GM19395 (cell line): ENCODE measurements at regions not wholly inside any gene's neighbourhood (a gene's known extent, or its start where the extent isn't known, plus 50 kb on each side); places are given as distances from the start of the nearest gene placed in this dataset.

Experiments
- ATAC-seq: cut with Tn5 transposase; IDR thresholded peaks from one replicate; pipeline ENCODE4 v1.9.1; 2021; ENCODE audit warnings: mild to moderate bottlenecking, moderate library complexity; ENCODE audit not compliant: unreplicated experiment

GRCh38 chr9:16960084-16960483, 89.6 kb upstream of the BNC2 start:
- no peak for ATAC-seq

DNA sequence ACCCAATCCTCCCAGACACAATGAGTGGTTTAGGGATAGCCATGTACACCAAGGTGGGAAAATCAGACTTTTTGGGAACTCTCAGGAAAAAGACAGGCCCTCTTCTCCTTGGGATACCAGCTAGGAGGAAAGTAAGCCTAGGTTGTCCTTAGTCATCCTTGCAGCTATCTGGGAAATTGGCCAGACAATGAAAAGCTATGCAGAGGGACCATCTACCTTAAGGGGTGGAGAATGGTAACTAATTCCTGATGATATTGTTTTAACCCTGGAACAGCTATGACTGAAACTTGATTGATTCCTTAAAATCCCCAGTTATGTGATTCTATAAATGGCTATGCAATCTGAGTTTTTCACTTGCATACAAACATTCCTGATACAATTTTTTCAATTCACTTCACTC, 88.9 kb upstream of the BNC2 start:
- ATAC-seq, result no peak

DNA sequence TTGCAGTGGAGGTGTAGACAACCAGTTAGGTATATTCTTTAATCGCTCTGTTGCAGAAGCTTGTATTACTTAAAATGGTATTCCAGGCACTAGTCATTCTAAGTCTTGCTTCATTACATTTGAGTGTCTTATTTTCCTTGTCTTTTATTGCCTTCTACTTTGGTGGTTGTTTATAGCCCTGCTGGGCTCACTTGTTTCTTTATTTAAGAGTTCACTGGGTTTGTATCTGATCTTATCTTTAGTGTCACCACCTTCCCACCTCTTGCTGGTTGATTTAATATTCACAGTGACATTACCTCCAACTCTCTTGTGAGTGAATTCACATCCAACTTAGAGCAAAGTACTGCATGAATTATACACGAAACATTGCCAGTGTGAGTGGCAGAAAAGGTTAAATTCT, 83.6 kb upstream of the BNC2 start:
- no peak for ATAC-seq

DNA sequence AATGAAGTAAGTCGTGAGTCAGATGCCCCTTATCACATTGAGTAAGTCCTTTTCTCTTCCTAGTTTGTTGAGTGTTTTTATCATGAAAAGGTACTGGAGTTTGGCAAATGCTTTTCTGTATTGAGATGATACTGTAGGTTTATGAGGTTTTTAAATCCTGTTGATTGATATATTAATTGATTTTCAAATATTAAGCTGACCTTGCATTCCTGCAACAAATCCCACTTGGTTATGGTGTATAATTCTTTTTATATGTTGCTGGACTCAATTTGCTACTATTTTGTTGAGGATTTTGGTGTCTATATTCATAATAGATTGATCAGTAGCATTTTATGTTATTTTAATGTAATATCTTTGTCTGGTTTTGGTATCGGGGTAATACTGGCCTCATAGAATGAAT, 81.0 kb upstream of the BNC2 start:
- ATAC-seq, result no peak

DNA sequence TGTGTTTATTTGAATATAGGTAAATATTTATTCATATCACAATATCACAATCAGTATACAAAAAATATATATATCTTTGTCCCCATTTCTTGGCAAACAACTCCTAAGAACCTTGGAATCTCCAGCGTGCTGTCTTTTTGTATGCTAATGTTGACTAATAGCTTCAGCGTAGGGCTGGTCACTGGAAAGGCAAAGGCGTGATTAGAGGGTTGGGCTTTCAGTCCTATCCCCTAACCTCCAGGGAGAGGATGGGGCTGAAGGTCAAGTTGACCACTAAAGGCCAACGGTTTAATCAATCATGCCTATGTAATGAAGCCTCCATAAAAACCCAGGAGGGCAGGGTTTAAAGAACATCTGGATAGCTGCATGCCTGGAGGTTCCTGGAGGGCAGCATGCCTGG, 79.6 kb upstream of the BNC2 start:
- no peak for ATAC-seq

DNA sequence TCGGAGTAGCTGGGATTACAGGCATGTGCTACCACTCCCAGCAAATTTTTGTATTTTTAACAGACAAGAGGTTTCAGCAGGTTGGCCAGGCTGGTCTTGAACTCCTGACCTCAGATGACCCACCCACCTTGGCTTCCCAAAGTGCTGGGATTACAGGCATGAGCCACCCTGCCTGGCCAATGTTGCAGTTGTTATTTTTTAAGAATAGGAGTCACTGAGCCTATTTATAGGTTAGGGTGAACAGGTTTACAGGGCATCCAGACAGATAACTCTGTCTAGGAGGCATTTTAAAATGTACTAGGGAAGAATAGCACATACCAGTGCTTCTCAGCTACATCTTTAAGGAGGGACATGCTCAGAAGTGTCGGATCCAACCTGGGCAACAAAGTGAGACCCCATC, 60.1 kb upstream of the BNC2 start:
- ATAC-seq, result no peak

GRCh38 chr9:16928179-16928945, 57.9 kb upstream of the BNC2 start:
- no peak for ATAC-seq

DNA sequence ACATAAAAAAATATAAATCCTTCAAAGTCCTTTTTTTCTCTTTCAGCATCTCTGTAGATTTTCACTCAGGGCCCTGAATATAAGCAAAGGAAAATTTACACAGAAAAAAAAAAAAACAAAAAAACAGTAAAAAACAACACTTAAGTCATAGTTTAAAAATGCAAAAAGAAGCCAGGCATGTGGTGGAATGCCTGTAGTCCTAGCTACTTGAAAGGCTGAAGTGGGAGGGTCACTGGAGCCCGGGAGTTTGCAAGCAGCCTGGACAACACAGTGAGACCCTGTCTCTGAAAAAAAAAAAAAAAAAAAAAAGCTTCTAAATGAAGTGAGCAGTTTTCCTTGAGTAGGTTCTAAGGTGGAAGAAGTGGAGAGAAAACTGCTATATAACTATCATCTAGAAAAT, 55.0 kb upstream of the BNC2 start:
- no peak for ATAC-seq

DNA sequence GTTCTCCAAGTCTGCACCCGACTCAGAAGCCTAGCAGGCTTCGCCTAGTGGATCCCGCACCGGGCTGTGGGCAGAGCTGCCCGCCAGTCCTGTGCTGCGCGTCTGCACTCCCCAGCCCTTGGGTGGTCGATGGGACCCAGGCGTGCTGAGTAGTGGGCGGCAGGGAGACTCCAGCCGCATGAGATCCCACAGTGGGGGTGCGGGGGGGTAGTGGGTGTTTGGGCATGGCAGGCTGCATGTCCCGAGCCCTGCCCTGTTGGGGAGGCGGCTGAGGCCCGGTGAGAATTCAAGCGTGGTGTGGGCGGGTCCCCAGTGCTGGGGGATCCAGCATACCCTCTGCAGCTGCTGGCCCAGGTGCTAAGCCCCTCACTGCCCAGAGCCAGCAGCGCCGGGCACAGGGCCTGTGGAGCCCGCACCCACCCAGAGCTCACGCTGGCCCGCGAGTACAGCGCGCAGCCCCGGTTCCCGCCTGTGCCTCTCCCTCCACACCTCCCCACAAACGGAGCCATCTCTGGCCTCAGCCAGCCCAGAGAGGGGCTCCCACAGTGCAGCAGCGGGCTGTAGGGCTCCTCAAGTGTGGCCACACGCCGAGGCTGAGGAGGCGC, 53.9 kb upstream of the BNC2 start:
- no peak for ATAC-seq

DNA sequence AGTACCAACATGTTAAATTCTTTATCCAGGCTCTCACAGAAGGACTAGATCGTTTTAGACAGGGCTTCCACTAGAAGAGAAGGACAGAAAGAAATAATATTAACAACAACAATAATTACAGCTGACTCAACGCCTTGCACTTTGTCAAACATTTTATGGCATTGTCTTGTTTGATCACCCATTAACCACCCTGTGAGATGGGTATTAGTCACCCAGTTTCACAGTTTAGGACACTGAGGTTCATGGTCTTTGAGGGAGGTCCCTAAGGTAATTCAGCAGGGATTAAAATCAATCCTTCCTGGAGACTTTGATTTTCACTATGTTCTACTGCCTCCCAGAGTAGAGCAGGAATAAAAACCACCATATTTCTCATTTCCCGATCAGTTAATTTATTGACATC, 51.4 kb upstream of the BNC2 start:
- no peak for ATAC-seq
